Gastroesophageal sphincter (tissue), 4 donors: ENCODE measurements at regions not wholly inside any gene's neighbourhood (a gene's known extent, or its start where the extent isn't known, plus 50 kb on each side); places are given as distances from the start of the nearest gene placed in this dataset.

Source experiments
- ATAC-seq: fragments of 150-250 bp; one replicate; pipeline ENCODE4 v1.9.1; 2016; ENCODE audit warnings: mild to moderate bottlenecking, moderate library complexity
- H3K27ac ChIP-seq, 4 donors: fragments of 200-600 bp; sonication (generic) in 3 of 4; 1 replicate in 3 of 4; 2 replicates in 1 of 4; pipeline ENCODE4 v1.5.1; 2016 to 2019
- H3K27me3 ChIP-seq: fragments of 200-600 bp; sonication (generic); one replicate; pipeline ENCODE4 v1.5.1; 2019
- H3K36me3 ChIP-seq, 2 donors: fragments of 200-600 bp; sonication (generic); one replicate each; pipeline ENCODE4 v1.5.1; 2019; ENCODE audit warnings: control low read depth in 1 of 2
- H3K4me1 ChIP-seq, 3 donors: fragments of 200-600 bp; sonication (generic); 1 replicate in 2 of 3; 2 replicates in 1 of 3; pipeline ENCODE4 v1.5.1; 2016 to 2019; ENCODE audit warnings: control low read depth in 2 of 3
- H3K4me3 ChIP-seq, 2 donors: fragments of 200-600 bp; sonication (generic); one replicate each; pipeline ENCODE4 v1.5.1; 2019; ENCODE audit warnings: mild to moderate bottlenecking in 1 of 2, moderate library complexity in 1 of 2
- H3K9me3 ChIP-seq, 3 donors: fragments of 200-600 bp; sonication (generic); one replicate each; pipeline ENCODE4 v1.5.1; 2017 to 2019; ENCODE audit warnings: control low read depth in 2 of 3
- CTCF ChIP-seq, 4 experiments: fragments of 200-600 bp in 2 of 4; fragments of 450-650 bp in 2 of 4; sonication (generic) in 1 of 4; IDR thresholded peaks; one replicate each; pipeline ENCODE4 v1.5.1; 2017 to 2019; ENCODE audit warnings: antibody characterized with exemption in 4 of 4, mild to moderate bottlenecking in 2 of 4, moderate library complexity in 2 of 4
- EP300 ChIP-seq: sonication (generic); formaldehyde crosslinking; IDR thresholded peaks from one replicate; pipeline ENCODE4 v1.6.1; 2017; ENCODE audit warnings: antibody characterized with exemption, mild to moderate bottlenecking
- POLR2A ChIP-seq, 2 donors: fragments of 450-650 bp; IDR thresholded peaks; one replicate each; pipeline ENCODE4 v1.6.1; 2017; ENCODE audit warnings: antibody characterized with exemption in 2 of 2, mild to moderate bottlenecking in 2 of 2, moderate library complexity in 1 of 2
- POLR2AphosphoS5 ChIP-seq: sonication (generic); formaldehyde crosslinking; IDR thresholded peaks from one replicate; pipeline ENCODE4 v1.6.1; 2017; ENCODE audit warnings: antibody characterized with exemption
- WGBS, 2 donors: methylation state at CpG; one replicate each; pipeline ENCODE4 v1.1.5; 2018; ENCODE audit warnings: low coverage in 1 of 2; 5-methylcytosine and 5-hydroxymethylcytosine counted together

- H3K9me3 ChIP-seq: no peaks in the 10 kb centered on the region
- H3K27me3 ChIP-seq: no peaks in the 10 kb centered on the region
- WGBS, 2 donors: 80 to 90% methylated on average over 1 to 2 of the region's 2 CpGs
- ATAC-seq: no peak
- no peak overlapping the region for H3K27ac ChIP-seq
- no peaks in the 10 kb centered on the region for H3K4me1 ChIP-seq
- no peaks in the 10 kb centered on the region for H3K36me3 ChIP-seq
- no peak overlapping the region for H3K4me3 ChIP-seq
- TF ChIP-seq POLR2AphosphoS5: no peak
- no peak for TF ChIP-seq EP300
- TF ChIP-seq CTCF (IDR thresholded peaks at IDR 0.05): no peak
- TF ChIP-seq POLR2A (IDR thresholded peaks at IDR 0.05): no peak
Observed at GRCh38 chrX:3226087-3226486, 120.4 kb downstream of the MXRA5 start.

- H3K4me1 ChIP-seq: no peaks in the 10 kb centered on the region
- H3K4me3 ChIP-seq: no peak overlapping the region
- no peak for TF ChIP-seq POLR2A (IDR thresholded peaks at IDR 0.05)
- H3K27ac ChIP-seq: no peak overlapping the region
- 71 to 100% methylated on average over 3 of the region's 4 CpGs for WGBS, 2 donors
- H3K9me3 ChIP-seq: no peaks in the 10 kb centered on the region
- no peak for ATAC-seq
- H3K36me3 ChIP-seq: no peaks in the 10 kb centered on the region
- no peaks in the 10 kb centered on the region for H3K27me3 ChIP-seq
Observed at GRCh38 chrX:3221643-3222042, 124.8 kb downstream of the MXRA5 start.

- ATAC-seq: no peak
- no peaks in the 10 kb centered on the region for H3K4me1 ChIP-seq
- no peak overlapping the region for H3K27ac ChIP-seq
- no peak overlapping the region for H3K4me3 ChIP-seq
- H3K27me3 ChIP-seq: no peaks in the 10 kb centered on the region
- 80% methylated on average over 1 of the region's 5 CpGs; no CpG with 5 or more reads in 1 of the 2 donors for WGBS, 2 donors
- TF ChIP-seq POLR2A (IDR thresholded peaks at IDR 0.05) (no peak), POLR2AphosphoS5 (no peak), EP300 (no peak), CTCF (IDR thresholded peaks at IDR 0.05) (no peak)
- H3K9me3 ChIP-seq: no peaks in the 10 kb centered on the region
- no peaks in the 10 kb centered on the region for H3K36me3 ChIP-seq
Observed at GRCh38 chrX:3219667-3220066, 126.8 kb downstream of the MXRA5 start.

- no peak for ATAC-seq
- Histone ChIP-seq H3K4me1 (no peaks in the 10 kb centered on the region), H3K27me3 (no peaks in the 10 kb centered on the region), H3K9me3 (no peaks in the 10 kb centered on the region), H3K27ac (no peak overlapping the region), H3K36me3 (no peaks in the 10 kb centered on the region), H3K4me3 (no peak overlapping the region)
- WGBS, 2 donors: no CpG with 5 or more reads among the region's 6 CpGs
- TF ChIP-seq CTCF (IDR thresholded peaks at IDR 0.05) (no peak), POLR2AphosphoS5 (no peak), POLR2A (IDR thresholded peaks at IDR 0.05) (no peak), EP300 (no peak)
Observed at GRCh38 chrX:3219231-3219630, 127.2 kb downstream of the MXRA5 start.

GRCh38 chrX:3218442-3218841 lies 128.0 kb downstream of the MXRA5 start:
- no peak for TF ChIP-seq CTCF (IDR thresholded peaks at IDR 0.05)
- TF ChIP-seq EP300: no peak
- no peak for TF ChIP-seq POLR2AphosphoS5
- no peak for TF ChIP-seq POLR2A (IDR thresholded peaks at IDR 0.05)
- no peaks in the 10 kb centered on the region for H3K36me3 ChIP-seq
- 13 to 100% methylated on average over 1 of the region's 1 CpG for WGBS, 2 donors
- H3K27ac ChIP-seq: no peak overlapping the region
- H3K27me3 ChIP-seq: no peaks in the 10 kb centered on the region
- no peak for ATAC-seq
- H3K4me3 ChIP-seq: no peak overlapping the region
- no peaks in the 10 kb centered on the region for H3K9me3 ChIP-seq
- H3K4me1 ChIP-seq: no peaks in the 10 kb centered on the region
